HUDEP-2 (cell line): ENCODE measurements at regions not wholly inside any gene's neighbourhood (a gene's known extent, or its start where the extent isn't known, plus 50 kb on each side); places are given as distances from the start of the nearest gene placed in this dataset.

Experiments used
- DNase-seq, 76 experiments: peaks; one replicate each; lab custom pipeline; 2025; ENCODE audit not compliant: unreplicated experiment in 76 of 76; lab: John Stamatoyannopoulos, UW

GRCh38 chr6:29884261-29884660 is 56.6 kb downstream of the HLA-G start:
- no peak for DNase-seq

DNA sequence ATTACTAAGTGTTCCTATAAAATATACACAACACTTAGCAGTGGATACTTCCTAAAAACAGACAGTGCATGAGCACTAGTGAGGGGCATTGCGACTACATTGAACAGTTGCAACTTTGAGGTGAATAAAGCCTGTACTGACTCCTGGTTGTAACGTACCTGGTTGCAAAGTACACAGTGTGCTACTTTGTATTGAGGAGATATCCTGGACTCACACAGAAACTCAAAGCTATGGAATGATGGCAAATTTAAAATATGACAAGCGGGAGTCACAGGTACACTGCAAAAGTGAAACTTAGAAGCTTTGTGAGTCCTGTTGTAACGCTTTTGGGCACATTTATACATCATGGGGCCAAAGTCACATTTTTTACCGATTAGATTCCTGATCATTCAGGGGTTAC is 55.6 kb upstream of the HLA-A start:
- no peak for DNase-seq

DNA sequence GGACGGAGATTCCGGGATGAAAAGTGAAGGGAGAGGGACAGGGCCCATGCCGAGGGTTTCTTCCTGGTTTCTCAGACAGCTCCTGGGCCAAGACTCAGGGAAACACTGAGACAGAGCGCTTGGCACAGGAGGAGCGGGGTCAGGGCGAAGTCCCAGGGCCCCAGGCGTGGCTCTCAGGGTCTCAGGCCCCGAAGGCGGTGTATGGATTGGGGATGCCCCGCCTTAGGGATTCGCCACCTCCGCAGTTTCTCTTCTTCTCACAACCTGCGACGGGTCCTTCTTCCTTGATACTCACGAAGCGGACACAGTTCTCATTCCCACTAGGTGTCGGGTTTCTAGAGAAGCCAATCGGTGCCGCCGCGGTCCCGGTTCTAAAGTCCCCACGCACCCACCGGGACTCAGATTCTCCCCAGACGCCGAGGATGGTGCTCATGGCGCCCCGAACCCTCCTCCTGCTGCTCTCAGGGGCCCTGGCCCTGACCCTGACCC is 55.0 kb upstream of the HLA-A start:
- DNase-seq: no peak

DNA sequence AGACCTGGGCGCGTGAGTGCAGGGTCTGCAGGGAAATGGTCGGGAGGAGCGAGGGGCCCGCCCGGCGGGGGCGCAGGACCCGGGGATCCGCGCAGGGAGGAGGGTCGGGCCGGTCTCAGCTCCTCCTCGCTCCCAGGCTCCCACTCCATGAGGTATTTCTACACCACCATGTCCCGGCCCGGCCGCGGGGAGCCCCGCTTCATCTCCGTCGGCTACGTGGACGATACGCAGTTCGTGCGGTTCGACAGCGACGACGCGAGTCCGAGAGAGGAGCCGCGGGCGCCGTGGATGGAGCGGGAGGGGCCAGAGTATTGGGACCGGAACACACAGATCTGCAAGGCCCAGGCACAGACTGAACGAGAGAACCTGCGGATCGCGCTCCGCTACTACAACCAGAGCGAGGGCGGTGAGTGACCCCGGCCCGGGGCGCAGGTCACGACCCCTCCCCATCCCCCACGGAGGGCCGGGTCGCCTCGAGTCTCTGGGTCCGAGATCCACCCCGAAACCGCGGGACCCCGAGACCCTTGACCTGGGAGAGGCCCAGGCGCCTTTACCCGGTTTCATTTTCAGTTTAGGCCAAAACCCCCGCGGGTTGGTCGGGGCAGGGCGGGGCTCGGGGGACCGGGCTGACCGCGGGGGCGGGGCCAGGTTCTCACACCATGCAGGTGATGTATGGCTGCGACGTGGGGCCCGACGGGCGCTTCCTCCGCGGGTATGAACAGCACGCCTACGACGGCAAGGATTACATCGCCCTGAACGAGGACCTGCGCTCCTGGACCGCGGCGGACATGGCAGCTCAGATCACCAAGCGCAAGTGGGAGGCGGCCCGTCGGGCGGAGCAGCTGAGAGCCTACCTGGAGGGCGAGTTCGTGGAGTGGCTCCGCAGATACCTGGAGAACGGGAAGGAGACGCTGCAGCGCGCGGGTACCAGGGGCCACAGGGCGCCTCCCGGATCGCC is 54.2 kb upstream of the HLA-A start:
- peak in 1 of 76 experiments; percentile 6 for DNase-seq
